OCI-M2 (cell line): ENCODE measurements at regions not wholly inside any gene's neighbourhood (a gene's known extent, or its start where the extent isn't known, plus 50 kb on each side); places are given as distances from the start of the nearest gene placed in this dataset.

Experiments used
- DNase-seq: peaks from one replicate; lab custom pipeline; 2025; ENCODE audit not compliant: unreplicated experiment; lab: John Stamatoyannopoulos, UW

DNA sequence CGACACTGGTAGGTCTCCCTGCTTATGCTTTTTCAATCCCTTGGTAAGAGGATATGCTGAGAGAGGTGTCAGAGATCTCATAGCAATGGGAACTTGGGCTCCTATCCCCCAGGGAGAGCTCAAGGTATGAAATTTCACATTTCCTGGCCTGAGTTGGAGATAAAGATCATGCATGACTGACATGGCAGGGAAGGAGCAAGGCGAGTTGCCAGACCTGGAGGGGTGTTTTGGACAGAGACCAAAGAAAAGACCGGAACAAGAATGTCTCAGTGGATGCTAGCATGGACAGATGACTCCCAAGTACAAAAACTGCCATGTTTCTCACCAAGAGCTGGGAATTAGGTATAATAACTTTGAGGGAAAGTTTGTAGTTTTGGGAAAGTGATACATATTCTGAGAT lies 334.1 kb upstream of the B3GALT2 start:
- DNase-seq = no peak

GRCh38 chr1:193519922-193520321 lies 333.5 kb upstream of the B3GALT2 start:
- DNase-seq = no peak

- no peak for DNase-seq
These were observed 330.5 kb upstream of the B3GALT2 start for GRCh38 chr1:193516755-193517388.

DNA sequence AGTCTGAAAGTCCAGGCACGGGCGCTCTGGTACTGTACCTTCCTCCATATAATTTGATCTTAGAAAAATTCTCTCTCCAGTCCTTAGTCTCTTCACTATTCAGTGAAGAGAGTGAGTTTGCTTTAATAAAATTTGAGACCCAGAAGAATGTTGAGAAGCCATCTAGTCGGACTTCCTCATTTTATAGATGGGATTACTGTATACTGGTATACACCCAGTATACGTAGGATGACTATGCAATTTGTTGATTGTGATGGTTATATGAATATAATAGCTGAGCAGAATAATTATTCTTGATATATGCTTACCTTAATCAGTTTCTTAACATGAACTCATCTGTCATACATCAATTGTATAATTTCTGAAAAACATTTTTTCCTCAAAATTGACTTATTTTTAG lies 328.0 kb upstream of the B3GALT2 start:
- DNase-seq = no peak

- no peak for DNase-seq
These were observed 326.6 kb upstream of the B3GALT2 start for GRCh38 chr1:193513032-193513431.

GRCh38 chr1:193504920-193505319 lies 318.5 kb upstream of the B3GALT2 start:
- DNase-seq = no peak

DNA sequence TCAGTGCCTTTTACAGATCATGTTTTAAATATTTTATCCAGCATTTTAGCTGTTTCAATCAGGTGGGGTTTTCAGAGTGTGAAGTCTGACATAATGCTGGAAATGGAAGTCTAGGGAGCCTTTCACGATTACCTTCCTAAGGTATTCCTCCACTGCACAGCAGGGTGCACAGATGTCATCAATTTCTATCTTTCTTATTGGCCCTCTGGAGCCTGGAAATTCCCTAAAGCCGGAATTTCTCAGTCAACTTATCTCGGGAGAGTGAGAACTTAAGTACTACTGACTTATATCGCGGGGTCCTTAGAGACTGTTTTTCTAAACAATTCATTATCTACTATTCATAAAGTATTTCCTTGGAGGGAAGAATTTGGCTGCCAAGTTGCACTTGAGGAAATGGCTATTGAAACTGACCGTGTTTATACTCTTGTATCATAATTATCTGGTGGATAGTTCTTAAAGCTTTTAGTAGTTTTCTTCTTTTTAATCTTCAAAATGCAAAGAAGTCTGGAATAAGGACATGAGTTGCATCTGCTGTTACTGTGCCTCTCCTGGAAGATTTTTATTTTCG lies 311.8 kb upstream of the B3GALT2 start:
- DNase-seq = no peak

DNA sequence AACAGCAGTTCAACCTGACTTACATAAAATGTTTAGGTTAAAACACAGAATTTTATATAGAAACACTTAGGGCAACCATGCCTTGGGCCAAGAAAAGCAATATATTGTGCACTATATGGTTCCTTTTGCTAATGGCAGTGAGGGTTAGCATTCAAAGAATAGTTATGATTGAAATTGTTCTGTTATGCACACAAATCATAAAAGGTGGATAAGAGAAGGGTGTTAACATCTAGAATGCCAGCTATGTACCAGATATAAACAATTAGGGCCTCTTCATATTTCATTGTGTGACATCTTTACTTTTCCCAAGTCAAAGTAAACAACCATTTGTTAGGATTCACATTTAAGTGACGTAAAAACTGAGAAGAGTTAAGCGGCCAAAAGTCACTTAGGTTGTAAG lies 308.0 kb upstream of the B3GALT2 start:
- no peak for DNase-seq

- DNase-seq = no peak
These were observed 302.8 kb upstream of the B3GALT2 start for GRCh38 chr1:193489191-193489590.

- DNase-seq = no peak
These were observed 301.3 kb upstream of the B3GALT2 start for GRCh38 chr1:193487722-193488121.

- DNase-seq = no peak
These were observed 300.3 kb upstream of the B3GALT2 start for GRCh38 chr1:193486671-193487229.

DNA sequence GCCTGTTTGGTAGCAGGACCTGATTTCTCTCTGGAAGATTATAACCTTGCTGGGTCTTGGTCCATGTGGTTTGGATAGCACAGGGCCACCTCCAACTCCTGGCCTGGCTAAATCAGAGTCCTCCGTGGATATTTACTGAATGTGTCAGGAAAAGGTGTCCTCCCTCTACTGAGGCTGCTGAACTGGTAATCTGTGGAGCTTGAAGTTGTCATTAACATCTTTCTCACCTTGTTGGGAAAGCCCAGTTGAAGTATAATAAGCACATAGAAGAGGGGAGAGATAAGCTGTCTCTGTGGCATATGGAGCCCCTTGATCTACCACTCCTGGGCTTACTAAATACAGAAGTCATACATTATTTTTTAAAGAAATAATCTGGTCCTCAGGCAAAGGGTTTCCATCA lies 294.3 kb upstream of the B3GALT2 start:
- DNase-seq = no peak

DNA sequence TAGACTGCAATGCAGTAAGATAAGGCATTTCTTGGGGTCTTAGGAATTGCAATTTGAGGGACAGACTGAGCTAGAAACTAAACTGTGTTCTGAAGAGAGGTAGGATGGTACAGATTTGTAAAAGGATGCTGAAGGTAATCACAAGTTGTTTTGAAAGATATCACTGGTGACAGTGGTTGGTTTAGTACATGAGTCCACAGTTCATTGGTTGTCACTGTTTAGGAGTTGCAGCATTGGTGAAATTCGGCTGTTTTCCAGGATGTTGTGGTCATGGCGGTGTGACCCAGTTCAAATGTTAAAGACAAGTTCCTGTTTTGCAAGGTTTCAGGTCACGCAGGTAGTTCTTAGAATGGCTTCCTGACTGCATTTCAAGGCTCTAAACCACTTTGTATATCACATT lies 292.8 kb upstream of the B3GALT2 start:
- DNase-seq = no peak

DNA sequence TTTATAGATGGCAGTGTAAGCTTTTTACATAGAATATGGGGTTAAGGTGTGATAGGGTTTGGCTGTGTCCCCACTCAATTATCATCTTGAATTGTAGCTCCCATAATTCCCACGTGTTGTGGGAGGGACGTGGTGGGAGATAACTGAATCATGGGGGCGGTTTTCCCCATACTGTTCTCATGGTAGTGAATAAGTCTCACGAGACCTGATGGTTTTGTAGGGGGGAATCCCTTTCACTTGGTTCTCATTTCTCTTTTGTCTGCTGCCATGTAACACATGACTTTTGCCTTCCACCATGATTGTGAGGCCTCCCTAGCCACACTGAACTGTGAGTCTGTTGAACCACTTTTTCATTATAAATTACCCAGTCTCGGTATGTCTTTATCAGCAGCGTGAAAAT lies 290.3 kb upstream of the B3GALT2 start:
- DNase-seq = no peak

- no peak for DNase-seq
These were observed 287.5 kb upstream of the B3GALT2 start for GRCh38 chr1:193473932-193474331.

DNA sequence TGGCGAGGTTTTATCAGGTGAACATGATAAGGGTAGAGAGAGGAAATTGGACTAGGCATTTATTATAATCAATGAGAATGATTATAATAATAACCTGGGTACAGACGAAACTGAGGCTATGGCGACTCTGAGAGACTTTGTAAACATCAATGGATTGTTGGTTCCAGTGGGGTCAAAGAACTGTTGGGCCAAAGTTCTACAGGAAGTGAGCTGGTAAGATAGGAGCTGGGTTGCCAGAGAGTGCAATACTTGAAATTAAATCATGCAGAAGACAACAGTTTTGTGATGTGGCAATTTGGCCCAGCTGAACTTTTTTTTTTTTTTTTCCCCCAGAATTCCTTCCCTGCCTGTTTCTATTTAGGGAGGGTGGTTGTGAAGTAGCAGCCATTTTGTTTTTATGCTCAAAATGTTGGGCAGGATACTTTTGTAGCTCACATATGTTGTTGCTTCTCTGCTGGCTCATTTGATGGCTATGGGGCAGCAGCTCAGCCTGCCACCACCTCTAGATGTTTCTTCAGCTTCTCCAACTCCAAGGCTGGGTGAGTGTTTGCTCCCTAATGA lies 286.5 kb upstream of the B3GALT2 start:
- no peak for DNase-seq

GRCh38 chr1:193472430-193472829 lies 286.0 kb upstream of the B3GALT2 start:
- no peak for DNase-seq

- no peak for DNase-seq
These were observed 285.6 kb upstream of the B3GALT2 start for GRCh38 chr1:193471981-193472380.

GRCh38 chr1:193463326-193463932 lies 277.0 kb upstream of the B3GALT2 start:
- no peak for DNase-seq

DNA sequence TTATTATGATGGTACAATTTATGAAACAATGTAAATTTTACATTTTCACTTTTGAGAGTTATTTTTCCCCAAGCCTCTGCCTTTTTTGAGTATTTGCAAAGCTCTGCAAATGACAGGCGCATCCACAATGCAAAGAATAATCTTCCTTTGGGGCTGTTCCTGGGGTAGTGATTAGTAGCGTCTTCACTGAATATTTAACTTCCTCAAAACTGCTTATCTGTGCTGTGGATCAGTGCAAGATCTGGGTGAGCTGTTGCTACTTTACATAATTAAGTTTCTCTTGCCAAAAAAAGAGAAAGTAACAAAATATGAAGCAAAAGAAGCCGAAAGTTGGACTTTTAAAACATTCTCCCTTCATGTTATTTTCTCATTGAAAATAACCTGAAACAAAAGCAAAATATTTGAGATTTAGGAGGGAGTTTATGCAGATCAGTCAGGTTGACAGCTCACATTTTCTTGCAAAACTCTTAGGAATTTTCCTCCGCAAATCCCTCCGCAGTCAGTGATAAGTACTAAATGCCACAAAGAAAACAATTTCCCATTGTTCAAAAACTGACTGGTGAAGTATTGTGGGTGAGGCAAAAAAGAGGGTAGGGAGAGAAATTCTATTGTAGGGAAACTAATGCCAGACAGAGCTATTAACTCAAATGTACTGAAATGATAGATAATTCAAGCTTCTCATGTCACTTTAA lies 276.4 kb upstream of the B3GALT2 start:
- DNase-seq = no peak

DNA sequence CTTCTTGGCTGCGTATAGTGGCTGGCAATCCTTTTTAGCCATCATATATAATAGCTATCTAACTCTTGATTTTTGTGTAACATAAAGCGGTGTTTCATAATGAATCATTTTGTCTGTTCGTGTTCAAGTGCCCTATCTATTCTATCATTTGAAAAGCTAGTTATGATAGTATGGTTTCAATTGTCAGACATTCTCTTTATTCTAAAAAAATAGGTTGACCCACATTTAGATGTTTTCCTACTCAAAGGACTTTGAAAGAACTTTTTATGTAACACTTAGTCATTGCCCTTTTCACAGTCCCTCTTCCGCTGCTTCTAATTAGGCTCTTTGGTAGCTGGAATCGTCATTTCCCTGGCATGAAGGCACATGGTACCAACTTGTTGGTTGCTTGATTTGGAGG lies 272.2 kb upstream of the B3GALT2 start:
- DNase-seq = no peak

DNA sequence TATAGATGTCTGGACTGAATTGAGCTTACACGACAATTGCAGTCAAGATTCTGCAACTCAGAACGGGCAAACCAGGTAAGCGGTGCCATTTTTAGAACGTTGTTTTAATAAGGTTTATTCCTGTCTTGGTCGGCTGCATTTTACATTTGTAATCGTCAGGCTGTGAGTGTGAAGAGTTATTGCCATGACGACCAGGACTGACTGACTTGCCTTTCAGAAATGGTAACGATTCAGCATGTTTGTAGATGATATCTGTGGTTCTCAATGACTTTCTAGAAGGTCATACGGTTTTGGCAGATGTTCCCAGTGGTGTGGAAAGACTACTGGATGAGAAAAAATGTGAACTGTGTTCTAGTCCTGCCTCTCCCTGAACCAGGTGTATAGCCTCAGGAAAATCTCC lies 271.3 kb upstream of the B3GALT2 start:
- no peak for DNase-seq
